ENCODE measurements at regions not wholly inside any gene's neighbourhood (a gene's known extent, or its start where the extent isn't known, plus 50 kb on each side); places are given as distances from the start of the nearest gene placed in this dataset.

DNA sequence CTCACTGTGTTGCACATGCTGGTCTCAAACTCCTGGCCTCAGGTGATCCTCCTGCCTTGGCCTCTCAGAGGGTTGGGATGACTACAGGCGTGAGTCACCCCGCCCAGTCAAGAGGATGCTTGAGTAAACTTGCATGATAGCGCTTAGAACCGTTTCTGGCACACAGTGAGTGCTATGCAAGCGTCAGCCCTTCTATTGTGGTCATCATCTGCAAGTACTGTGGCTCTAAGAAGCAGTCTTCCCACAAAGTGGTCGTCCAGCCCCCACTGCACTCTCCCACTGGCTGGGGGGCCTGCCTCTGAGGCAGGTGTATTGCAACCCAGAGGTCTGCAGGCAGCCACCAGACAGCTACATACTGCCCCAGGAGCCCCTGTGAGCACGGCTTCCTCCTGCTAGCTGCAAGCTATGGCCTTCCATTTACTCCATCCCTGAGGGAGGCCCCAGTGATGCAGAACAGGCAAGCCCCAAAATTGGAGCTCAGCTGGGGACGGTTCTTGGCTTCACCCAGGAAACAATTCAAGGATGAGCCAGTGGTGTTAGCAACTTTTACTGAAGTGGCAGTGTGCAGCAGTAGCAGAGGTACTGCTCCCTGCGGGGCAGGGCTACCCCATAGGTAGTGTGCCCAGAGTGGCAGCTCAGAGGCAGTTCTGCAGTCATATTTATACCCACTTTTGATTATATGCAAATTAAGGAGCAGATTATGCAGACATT lies 95.4 kb downstream of the LSM3 start:
- TF ChIP-seq, protein P1, sequence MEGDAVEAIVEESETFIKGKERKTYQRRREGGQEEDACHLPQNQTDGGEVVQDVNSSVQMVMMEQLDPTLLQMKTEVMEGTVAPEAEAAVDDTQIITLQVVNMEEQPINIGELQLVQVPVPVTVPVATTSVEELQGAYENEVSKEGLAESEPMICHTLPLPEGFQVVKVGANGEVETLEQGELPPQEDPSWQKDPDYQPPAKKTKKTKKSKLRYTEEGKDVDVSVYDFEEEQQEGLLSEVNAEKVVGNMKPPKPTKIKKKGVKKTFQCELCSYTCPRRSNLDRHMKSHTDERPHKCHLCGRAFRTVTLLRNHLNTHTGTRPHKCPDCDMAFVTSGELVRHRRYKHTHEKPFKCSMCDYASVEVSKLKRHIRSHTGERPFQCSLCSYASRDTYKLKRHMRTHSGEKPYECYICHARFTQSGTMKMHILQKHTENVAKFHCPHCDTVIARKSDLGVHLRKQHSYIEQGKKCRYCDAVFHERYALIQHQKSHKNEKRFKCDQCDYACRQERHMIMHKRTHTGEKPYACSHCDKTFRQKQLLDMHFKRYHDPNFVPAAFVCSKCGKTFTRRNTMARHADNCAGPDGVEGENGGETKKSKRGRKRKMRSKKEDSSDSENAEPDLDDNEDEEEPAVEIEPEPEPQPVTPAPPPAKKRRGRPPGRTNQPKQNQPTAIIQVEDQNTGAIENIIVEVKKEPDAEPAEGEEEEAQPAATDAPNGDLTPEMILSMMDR (conservative IDR thresholded peaks at IDR 0.05; ENCODE audit: low read depth) = no peak
- ChIA-PET POLR2A (ENCODE audit: low non-redundant PET) (no interaction called here), CTCF (no interaction called here)
- no peak for DNase-seq (ENCODE audit: low spot score)
- no peak overlapping the region for H3K27ac ChIP-seq

DNA sequence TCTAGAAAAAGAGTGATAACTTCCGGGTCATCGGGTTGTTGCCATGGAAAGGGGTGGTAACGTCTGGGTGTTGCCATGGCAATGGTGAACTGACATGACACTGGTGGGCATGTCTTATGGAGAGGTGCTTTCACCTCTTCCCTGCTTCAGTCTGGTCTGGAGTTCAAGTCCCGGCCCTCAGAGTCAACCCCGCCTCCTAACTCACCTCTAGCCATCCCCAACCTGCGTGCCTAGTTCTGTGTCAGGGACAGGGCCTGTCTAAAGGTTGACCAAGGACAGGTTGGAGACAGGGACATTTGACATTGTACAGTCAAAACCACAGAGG lies 96.0 kb downstream of the LSM3 start:
- TF ChIP-seq, protein P1 (conservative IDR thresholded peaks at IDR 0.05; ENCODE audit: low read depth) = no peak
- ChIA-PET CTCF (no interaction called here), POLR2A (ENCODE audit: low non-redundant PET) (no interaction called here)
- DNase-seq (ENCODE audit: low spot score) = no peak
- H3K27ac ChIP-seq = no peak overlapping the region

DNA sequence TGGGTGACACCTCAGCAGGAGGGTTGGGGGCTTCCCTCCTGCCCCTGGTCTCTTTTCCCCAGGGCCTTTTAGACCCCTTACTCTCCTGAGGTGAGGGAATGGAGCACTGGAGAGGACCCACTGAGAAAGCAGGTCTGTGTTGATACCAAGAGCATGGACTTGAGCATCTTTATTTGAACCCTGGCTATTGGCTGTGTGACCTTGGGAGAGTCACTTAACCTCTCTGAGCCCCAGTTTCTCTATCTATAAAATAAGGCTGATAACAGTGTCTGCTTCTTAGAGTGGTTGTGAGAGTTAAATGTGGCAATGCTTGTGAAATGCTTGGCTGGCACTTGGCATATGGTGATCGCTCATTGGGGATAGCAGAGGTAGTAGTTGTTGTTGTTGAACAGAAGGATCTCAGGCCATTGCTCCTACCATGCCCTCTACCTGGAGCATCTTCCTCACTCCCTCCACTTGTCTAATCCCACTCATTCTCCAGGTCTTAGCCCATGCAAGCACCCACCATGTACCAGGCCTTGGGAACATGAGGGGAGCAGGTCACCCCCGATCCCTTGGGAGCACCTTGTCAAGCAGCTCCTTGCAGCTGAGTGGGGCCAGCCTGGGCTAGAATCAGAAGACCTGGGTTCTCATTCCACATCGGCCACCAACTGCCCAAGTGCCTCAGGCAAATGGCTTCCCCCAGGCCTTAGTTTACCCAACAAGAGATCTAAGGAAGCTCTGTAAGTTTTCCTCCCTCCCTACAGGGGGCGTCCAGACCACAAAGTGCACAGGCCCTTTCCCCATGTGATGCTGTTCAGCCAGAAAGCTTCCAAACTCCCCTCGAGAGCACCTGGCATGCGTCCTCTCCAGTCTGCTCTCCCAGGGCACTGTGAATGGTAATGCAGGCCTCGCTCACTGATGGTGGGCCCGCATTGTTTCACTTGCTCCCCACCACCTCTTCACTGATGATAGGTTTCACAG lies 96.7 kb downstream of the LSM3 start:
- no peak for DNase-seq (ENCODE audit: low spot score)
- CTCF ChIA-PET = no interaction called here
- POLR2A ChIA-PET (ENCODE audit: low non-redundant PET) = no interaction called here
- TF ChIP-seq, protein P1 (conservative IDR thresholded peaks at IDR 0.05; ENCODE audit: low read depth) = no peak
- H3K27ac ChIP-seq = no peak overlapping the region

DNA sequence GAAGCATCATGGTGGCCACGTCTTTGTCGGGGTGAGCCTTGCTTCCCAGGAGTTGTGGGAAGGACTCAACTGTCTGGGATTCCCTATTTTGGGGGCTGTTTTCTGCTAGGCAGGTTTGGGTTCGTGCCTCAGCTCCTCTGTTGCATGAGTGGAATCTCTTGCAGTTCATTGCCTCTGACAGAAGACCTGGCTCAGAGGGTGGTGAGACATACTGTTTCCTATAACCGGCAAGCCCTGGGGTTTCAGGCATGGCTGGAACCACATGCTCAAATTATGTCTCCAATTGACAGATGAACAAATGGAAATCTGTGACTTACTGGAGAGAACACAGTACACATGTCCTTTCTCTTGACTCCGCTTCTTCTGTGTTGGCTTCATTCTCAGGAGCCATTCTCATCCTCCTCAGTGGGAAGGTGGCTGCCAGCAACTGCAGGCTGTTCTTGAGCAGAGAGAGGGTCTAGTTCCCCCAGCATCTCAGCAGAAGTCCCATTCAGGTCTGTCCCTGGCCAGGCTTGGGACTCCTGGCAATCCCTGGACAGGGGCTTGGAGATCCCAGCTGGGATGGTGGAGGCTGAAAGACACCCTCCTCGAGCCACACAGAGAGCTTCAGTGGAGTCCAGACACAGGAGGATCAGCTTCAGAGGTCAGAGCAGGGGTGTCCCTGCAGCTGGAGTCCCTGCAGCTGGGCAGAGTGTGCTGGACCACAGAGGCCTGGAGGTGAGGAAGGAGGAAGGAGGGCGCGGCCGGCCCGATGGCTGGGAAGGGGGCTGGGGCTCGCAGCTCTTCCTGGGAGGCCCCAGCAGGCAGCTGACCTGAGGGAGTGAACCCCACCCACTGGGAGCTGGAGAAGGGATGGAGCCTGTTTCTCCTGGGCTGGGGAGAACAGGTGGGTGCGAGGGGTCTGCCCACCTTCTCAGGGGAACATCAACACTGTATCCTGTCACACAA lies 97.6 kb downstream of the LSM3 start:
- no peak overlapping the region for H3K27ac ChIP-seq
- ChIA-PET CTCF (no interaction called here), POLR2A (ENCODE audit: low non-redundant PET) (no interaction called here)
- DNase-seq (ENCODE audit: low spot score) = no peak
- TF ChIP-seq, protein P1 (conservative IDR thresholded peaks at IDR 0.05; ENCODE audit: low read depth) = no peak

DNA sequence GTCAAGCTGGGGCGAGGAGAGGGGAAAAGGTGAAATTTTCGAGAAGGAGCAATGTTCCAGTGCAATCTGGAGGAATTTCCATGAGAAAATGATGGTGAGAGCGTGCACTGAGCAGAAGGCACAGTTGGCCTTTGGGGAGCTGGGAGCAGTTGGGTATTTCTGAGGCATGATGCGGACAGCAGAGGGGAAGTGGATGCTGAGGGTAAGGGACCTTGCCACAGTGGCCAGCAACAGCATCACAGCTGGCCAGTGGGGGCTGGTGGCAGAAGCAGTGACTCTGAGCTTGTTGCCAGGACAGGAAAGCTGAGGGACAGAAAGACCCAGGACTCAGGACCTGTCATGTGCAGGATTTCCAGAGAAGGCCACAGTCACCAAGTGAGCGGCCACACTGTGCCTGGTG lies 98.9 kb downstream of the LSM3 start:
- TF ChIP-seq, protein P1 (conservative IDR thresholded peaks at IDR 0.05; ENCODE audit: low read depth) = no peak
- no peak overlapping the region for H3K27ac ChIP-seq
- ChIA-PET CTCF (no interaction called here), POLR2A (ENCODE audit: low non-redundant PET) (no interaction called here)
- no peak for DNase-seq (ENCODE audit: low spot score)

DNA sequence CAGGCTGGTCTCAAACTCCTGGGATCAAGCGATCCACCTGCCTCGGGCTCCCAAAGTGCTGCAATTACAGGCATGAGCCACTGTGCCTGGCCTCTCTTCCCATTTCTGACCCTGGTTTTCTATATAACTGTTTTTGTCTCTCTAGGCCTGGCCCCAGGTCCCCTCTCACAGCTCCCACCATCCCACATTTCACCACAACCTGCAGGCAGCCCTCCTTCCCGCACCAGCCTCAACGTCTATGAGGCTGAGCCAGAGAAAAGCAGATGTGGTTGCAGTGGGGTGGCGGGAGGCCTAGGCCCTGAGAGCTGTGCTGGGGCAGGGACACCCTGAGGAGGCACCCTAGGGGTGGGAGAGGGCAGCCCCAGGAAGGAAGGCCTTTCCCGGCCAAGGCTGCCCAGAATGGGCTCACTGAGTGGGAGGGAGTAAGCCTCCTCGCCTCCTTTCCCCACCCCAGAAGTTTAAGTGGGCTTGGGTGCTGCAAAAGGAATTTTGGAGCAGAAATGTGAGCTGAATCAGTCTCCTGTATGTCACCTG lies 99.7 kb downstream of the LSM3 start:
- CTCF ChIA-PET = interaction anchor here (0.6 kb wide), 1 partner anchor 123 kb away, joined by 3 read pairs; no protein-coding TSS in a partner anchor
- no peak overlapping the region for H3K27ac ChIP-seq
- POLR2A ChIA-PET (ENCODE audit: low non-redundant PET) = no interaction called here
- TF ChIP-seq, protein P1 (conservative IDR thresholded peaks at IDR 0.05; ENCODE audit: low read depth) = no peak
- DNase-seq (ENCODE audit: low spot score) = no peak

Measured in RWPE1 (cell line).